B cell (primary cell): ENCODE measurements at regions not wholly inside any gene's neighbourhood (a gene's known extent, or its start where the extent isn't known, plus 50 kb on each side); places are given as distances from the start of the nearest gene placed in this dataset.

ENCODE experiments used
- CTCF ChIP-seq: fragments of 200-600 bp; IDR thresholded peaks from one replicate; pipeline ENCODE4 v1.8.0; 2022; ENCODE audit warnings: antibody characterized with exemption, mild to moderate bottlenecking
- EZH2 ChIP-seq: IDR thresholded peaks from 2 replicates; pipeline ENCODE4 v1.6.1; 2012; ENCODE audit warnings: borderline replicate concordance, low read depth, mild to moderate bottlenecking, moderate library complexity, low read length; ENCODE audit not compliant: insufficient read depth, poor library complexity, severe bottlenecking

GRCh38 chr15:39338251-39338650, 242.6 kb upstream of the THBS1 start:
- TF ChIP-seq CTCF (no peak), EZH2 (no peak)
